Stimulated activated CD8-positive, alpha-beta memory T cell treated with anti-CD3 and anti-CD28 coated beads, Interleukin-2, amount 100 ng/mL, for 1 hour (primary cell): ENCODE measurements at regions not wholly inside any gene's neighbourhood (a gene's known extent, or its start where the extent isn't known, plus 50 kb on each side); places are given as distances from the start of the nearest gene placed in this dataset.
A peak's percentile ranks its signal among the peaks of the same experiment; 100 is the strongest.
"Not testable (repeated sequence)": the region's sequence is repeated elsewhere in the genome, so short reads cannot be mapped to it uniquely, and the experiment has no call there.

Experiments
- DNase-seq, 2 donors: peaks; one replicate each; pipeline ENCODE4 v3.0.0-alpha.2; 2020; ENCODE audit warnings: low read depth in 2 of 2

GRCh38 chr15:34528055-34528754 lies 55.2 kb downstream of the GOLGA8B start:
- not testable (repeated sequence) for DNase-seq

- DNase-seq = not testable (repeated sequence)
These were observed 55.8 kb downstream of the GOLGA8B start for GRCh38 chr15:34527641-34528040.

- DNase-seq = not testable (repeated sequence)
These were observed 59.6 kb downstream of the GOLGA8B start for GRCh38 chr15:34523849-34524248.

- not testable (repeated sequence) for DNase-seq
These were observed 60.9 kb downstream of the GOLGA8B start for GRCh38 chr15:34522601-34523000.

GRCh38 chr15:34521802-34522485 lies 61.5 kb downstream of the GOLGA8B start:
- DNase-seq = not testable (repeated sequence)

GRCh38 chr15:34520566-34520965 lies 62.9 kb downstream of the GOLGA8B start:
- no peak for DNase-seq

GRCh38 chr15:34520010-34520409 lies 63.4 kb downstream of the GOLGA8B start:
- DNase-seq = not testable (repeated sequence)

- DNase-seq = peak in 1 of 2 donors; percentile 3
These were observed 69.2 kb downstream of the GOLGA8B start for GRCh38 chr15:34514251-34514670.

GRCh38 chr15:34512628-34513027 lies 70.8 kb downstream of the GOLGA8B start:
- DNase-seq = no peak

GRCh38 chr15:34501131-34501530 lies 63.5 kb upstream of the GOLGA8A start:
- DNase-seq = no peak

GRCh38 chr15:34496207-34496995 lies 58.8 kb upstream of the GOLGA8A start:
- no peak for DNase-seq

GRCh38 chr15:34495707-34496106 lies 58.1 kb upstream of the GOLGA8A start:
- DNase-seq = not testable (repeated sequence)

GRCh38 chr15:34494084-34494399 lies 56.4 kb upstream of the GOLGA8A start:
- no peak for DNase-seq

- no peak for DNase-seq
These were observed 55.4 kb upstream of the GOLGA8A start for GRCh38 chr15:34493001-34493400.

- not testable (repeated sequence) for DNase-seq
These were observed 53.9 kb upstream of the GOLGA8A start for GRCh38 chr15:34491488-34491887.

- no peak for DNase-seq
These were observed 53.0 kb upstream of the GOLGA8A start for GRCh38 chr15:34490417-34491193.

GRCh38 chr15:34488973-34489959 lies 51.7 kb upstream of the GOLGA8A start:
- not testable (repeated sequence) for DNase-seq
